ENCODE measurements at regions not wholly inside any gene's neighbourhood (a gene's known extent, or its start where the extent isn't known, plus 50 kb on each side); places are given as distances from the start of the nearest gene placed in this dataset.

GRCh38 chrX:16476692-16477091 lies 173.3 kb upstream of the S100G start:
- Histone ChIP-seq H3K4me1 (no peaks in the 10 kb centered on the region), H3K4me3 (no peak overlapping the region), H3K9me3 (no peaks in the 10 kb centered on the region), H3K36me3 (no peaks in the 10 kb centered on the region), H3K27ac (no peak overlapping the region), H3K27me3 (no peaks in the 10 kb centered on the region)
- TF ChIP-seq, protein P1, sequence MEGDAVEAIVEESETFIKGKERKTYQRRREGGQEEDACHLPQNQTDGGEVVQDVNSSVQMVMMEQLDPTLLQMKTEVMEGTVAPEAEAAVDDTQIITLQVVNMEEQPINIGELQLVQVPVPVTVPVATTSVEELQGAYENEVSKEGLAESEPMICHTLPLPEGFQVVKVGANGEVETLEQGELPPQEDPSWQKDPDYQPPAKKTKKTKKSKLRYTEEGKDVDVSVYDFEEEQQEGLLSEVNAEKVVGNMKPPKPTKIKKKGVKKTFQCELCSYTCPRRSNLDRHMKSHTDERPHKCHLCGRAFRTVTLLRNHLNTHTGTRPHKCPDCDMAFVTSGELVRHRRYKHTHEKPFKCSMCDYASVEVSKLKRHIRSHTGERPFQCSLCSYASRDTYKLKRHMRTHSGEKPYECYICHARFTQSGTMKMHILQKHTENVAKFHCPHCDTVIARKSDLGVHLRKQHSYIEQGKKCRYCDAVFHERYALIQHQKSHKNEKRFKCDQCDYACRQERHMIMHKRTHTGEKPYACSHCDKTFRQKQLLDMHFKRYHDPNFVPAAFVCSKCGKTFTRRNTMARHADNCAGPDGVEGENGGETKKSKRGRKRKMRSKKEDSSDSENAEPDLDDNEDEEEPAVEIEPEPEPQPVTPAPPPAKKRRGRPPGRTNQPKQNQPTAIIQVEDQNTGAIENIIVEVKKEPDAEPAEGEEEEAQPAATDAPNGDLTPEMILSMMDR (IDR thresholded peaks at IDR 0.05): no peak
- intact Hi-C loops (cut with DNase I; ENCODE audit: low total_unique reads): no loop called here
- no peak for DNase-seq

DNA sequence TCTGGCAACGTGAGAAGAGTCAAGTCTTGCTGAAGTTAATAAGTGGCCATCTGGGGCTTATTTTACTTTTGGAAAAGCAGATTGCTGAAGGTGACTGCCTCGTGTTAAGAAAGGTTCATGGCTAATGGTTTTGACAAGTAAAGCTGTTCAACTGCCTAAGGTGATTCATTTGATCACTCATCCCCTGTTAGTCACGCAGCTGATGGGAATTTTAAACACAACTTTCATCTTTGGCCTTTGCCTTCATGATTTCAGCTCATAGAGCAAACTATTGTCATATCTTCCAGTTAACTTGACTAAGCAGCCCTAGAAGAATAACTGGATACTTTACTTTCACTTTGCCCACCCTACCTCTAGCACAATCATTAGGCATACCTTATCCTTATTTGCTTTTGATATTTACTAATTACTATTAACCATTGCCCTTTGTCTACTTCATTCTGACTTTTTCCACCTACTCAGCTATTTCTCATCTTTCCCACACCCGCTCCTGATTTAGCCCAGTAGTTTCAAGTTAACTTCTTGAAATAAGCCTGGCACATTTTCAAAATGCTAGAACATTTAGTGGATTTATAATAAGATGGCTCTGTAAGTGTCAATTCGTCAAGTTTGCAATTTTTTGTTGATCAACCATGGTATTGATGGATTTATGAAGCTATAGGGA lies 170.6 kb upstream of the S100G start:
- no peaks in the 10 kb centered on the region for H3K27me3 ChIP-seq
- TF ChIP-seq, protein P1 (IDR thresholded peaks at IDR 0.05): no peak

GRCh38 chrX:16480049-16480448 lies 169.9 kb upstream of the S100G start:
- Histone ChIP-seq H3K36me3 (no peaks in the 10 kb centered on the region), H3K4me3 (no peak overlapping the region), H3K27ac (no peak overlapping the region), H3K9me3 (no peaks in the 10 kb centered on the region), H3K27me3 (no peaks in the 10 kb centered on the region), H3K4me1 (no peaks in the 10 kb centered on the region)
- no peak for DNase-seq
- intact Hi-C loops (cut with DNase I; ENCODE audit: low total_unique reads): no loop called here
- TF ChIP-seq, protein P1 (IDR thresholded peaks at IDR 0.05): no peak

More for the DNA sequence above, 170.6 kb upstream of the S100G start:
- intact Hi-C loops (cut with DNase I; ENCODE audit: low total_unique reads): no loop called here
- H3K27ac ChIP-seq: no peak overlapping the region
- H3K4me3 ChIP-seq: no peak overlapping the region
- no peaks in the 10 kb centered on the region for H3K4me1 ChIP-seq
- H3K9me3 ChIP-seq: no peaks in the 10 kb centered on the region
- DNase-seq: no peak
- H3K36me3 ChIP-seq: no peaks in the 10 kb centered on the region

- no peaks in the 10 kb centered on the region for H3K4me1 ChIP-seq
- intact Hi-C loops (cut with DNase I; ENCODE audit: low total_unique reads): no loop called here
- H3K27me3 ChIP-seq: no peaks in the 10 kb centered on the region
- TF ChIP-seq, protein P1 (IDR thresholded peaks at IDR 0.05): no peak
- H3K9me3 ChIP-seq: no peaks in the 10 kb centered on the region
- H3K27ac ChIP-seq: no peak overlapping the region
- H3K36me3 ChIP-seq: no peaks in the 10 kb centered on the region
- no peak overlapping the region for H3K4me3 ChIP-seq
- DNase-seq: peak in 1 of 2 donors; percentile 21
Measured at GRCh38 chrX:16484338-16484737, 165.6 kb upstream of the S100G start.

GRCh38 chrX:16487620-16488385 lies 162.2 kb upstream of the S100G start:
- Histone ChIP-seq H3K4me1 (no peaks in the 10 kb centered on the region), H3K27me3 (no peaks in the 10 kb centered on the region), H3K27ac (no peak overlapping the region), H3K36me3 (no peaks in the 10 kb centered on the region), H3K9me3 (no peaks in the 10 kb centered on the region), H3K4me3 (no peak overlapping the region)
- TF ChIP-seq, protein P1 (IDR thresholded peaks at IDR 0.05): no peak
- DNase-seq: no peak
- intact Hi-C loops (cut with DNase I; ENCODE audit: low total_unique reads): no loop called here

Data from tibial artery (tissue), 4 donors.